ENCODE measurements at regions not wholly inside any gene's neighbourhood (a gene's known extent, or its start where the extent isn't known, plus 50 kb on each side); places are given as distances from the start of the nearest gene placed in this dataset.

- TF ChIP-seq FOXS1 (CRISPR knock-in tag; IDR thresholded peaks at IDR 0.05) (no peak), SMC3 (IDR thresholded peaks at IDR 0.05) (no peak), ESRRA (IDR thresholded peaks at IDR 0.05; ENCODE audit: borderline replicate concordance, low read length) (no peak), REST (IDR thresholded peaks at IDR 0.05) (no peak), CBX8 (IDR thresholded peaks at IDR 0.05) (no peak), HDAC2 (IDR thresholded peaks at IDR 0.05) (no peak), JUNB (IDR thresholded peaks at IDR 0.05) (no peak)
- Histone ChIP-seq H3K9me3 (no peaks in the 10 kb centered on the region), H3K4me2 (no peak overlapping the region), H3K4me3 (no peak overlapping the region), H3K4me1 (no peaks in the 10 kb centered on the region), H3K27ac (no peak overlapping the region)
- ChIA-PET POLR2A (no interaction called here), CTCF (no interaction called here)
- FAIRE-seq, result no peak
- DNase-seq (ENCODE audit: low read depth in 1 of 2, low spot score in 1 of 2), result peak in 1 of 2 experiments; percentile 20
- no peak; a peak in 1 of 6 replicates for ATAC-seq
- 5% methylated on average over 16 of the region's 16 CpGs for WGBS (ENCODE audit: missing lambda C conversion rate)
These were observed 277.9 kb upstream of the BMP2 start for GRCh38 chr20:6489361-6490171.

- H3K4me3 ChIP-seq, result no peak overlapping the region
- ATAC-seq, result no peak
- FAIRE-seq, result no peak
- ChIA-PET POLR2A (no interaction called here), CTCF (no interaction called here)
- H3K27ac ChIP-seq, result no peak overlapping the region
- H3K4me2 ChIP-seq, result no peak overlapping the region
- no peak for DNase-seq (ENCODE audit: low read depth in 1 of 2, low spot score in 1 of 2)
- no peaks in the 10 kb centered on the region for H3K4me1 ChIP-seq
- under 1% methylated on average over 7 of the region's 7 CpGs for WGBS (ENCODE audit: missing lambda C conversion rate)
- no peaks in the 10 kb centered on the region for H3K9me3 ChIP-seq
- TF ChIP-seq TP53 (CRISPR knock-in tag; IDR thresholded peaks at IDR 0.05) (no peak), MAFK (IDR thresholded peaks at IDR 0.05; ENCODE audit: partially characterized antibody) (no peak), CBX8 (IDR thresholded peaks at IDR 0.05) (no peak), KDM5A (IDR thresholded peaks at IDR 0.05) (no peak), ZFP36 (IDR thresholded peaks at IDR 0.05; ENCODE audit: borderline replicate concordance, partially characterized antibody) (no peak), E2F6 (IDR thresholded peaks at IDR 0.05; ENCODE audit: borderline replicate concordance, low read depth) (no peak), CBX2 (IDR thresholded peaks at IDR 0.05; ENCODE audit: borderline replicate concordance, low read depth) (no peak), FOXS1 (CRISPR knock-in tag; IDR thresholded peaks at IDR 0.05) (no peak)
These were observed 282.1 kb upstream of the BMP2 start for GRCh38 chr20:6485351-6485750.

GRCh38 chr20:6483727-6484126 is 283.8 kb upstream of the BMP2 start:
- no peak for FAIRE-seq

More at GRCh38 chr20:6483727-6484126, 283.8 kb upstream of the BMP2 start:
- H3K4me1 ChIP-seq, result no peaks in the 10 kb centered on the region
- ChIA-PET POLR2A (no interaction called here), CTCF (interaction anchor here (1.3 kb wide), 1 partner anchor 10 kb away, joined by 6 read pairs; no protein-coding TSS in a partner anchor)
- 47% methylated on average over 2 of the region's 2 CpGs for WGBS (ENCODE audit: missing lambda C conversion rate)
- no peak overlapping the region for H3K4me3 ChIP-seq
- DNase-seq (ENCODE audit: low read depth in 1 of 2, low spot score in 1 of 2), result no peak
- no peak overlapping the region for H3K4me2 ChIP-seq
- no peak for ATAC-seq
- H3K9me3 ChIP-seq, result no peaks in the 10 kb centered on the region
- no peak overlapping the region for H3K27ac ChIP-seq
- TF ChIP-seq PHF8 (IDR thresholded peaks at IDR 0.05; ENCODE audit: borderline replicate concordance, low read depth) (no peak), CEBPB (IDR thresholded peaks at IDR 0.05) (no peak), HOXB5 (CRISPR knock-in tag; IDR thresholded peaks at IDR 0.05) (no peak), FOSB (CRISPR knock-in tag; IDR thresholded peaks at IDR 0.05) (no peak), FOXS1 (CRISPR knock-in tag; IDR thresholded peaks at IDR 0.05) (no peak), CTCF (IDR thresholded peaks at IDR 0.05) (no peak)

All from A549 (cell line).